Globus pallidus (tissue), 1 donor: ENCODE measurements at regions not wholly inside any gene's neighbourhood (a gene's known extent, or its start where the extent isn't known, plus 50 kb on each side); places are given as distances from the start of the nearest gene placed in this dataset.
"Not testable (repeated sequence)": the region's sequence is repeated elsewhere in the genome, so short reads cannot be mapped to it uniquely, and the experiment has no call there.

Source experiments
- DNase-seq: peaks from one replicate; pipeline ENCODE4 v3.0.0-alpha.2; 2015; ENCODE audit warnings: low spot score

DNA sequence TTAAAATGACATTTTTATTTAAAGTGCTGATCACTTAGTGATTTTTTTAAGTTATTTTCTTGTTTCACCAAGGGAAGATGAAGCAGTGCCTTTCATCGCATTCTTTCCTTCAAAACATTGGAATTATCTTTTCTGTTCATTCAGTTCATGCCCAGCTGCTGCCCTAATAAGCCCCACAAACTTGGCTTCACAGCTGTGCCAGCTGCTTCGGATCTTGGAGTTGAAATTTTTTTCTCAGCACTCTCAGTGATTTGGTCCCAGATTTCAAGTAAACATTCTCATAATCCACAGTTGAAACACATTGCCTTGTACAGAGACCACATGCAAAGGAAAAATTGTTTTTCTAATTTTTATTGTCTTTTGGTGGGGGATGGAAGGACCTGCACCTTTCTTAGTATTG is 353.3 kb upstream of the LRP1B start:
- DNase-seq = no peak

- no peak for DNase-seq
Observed at GRCh38 chr2:142483653-142484052, 352.8 kb upstream of the LRP1B start.

DNA sequence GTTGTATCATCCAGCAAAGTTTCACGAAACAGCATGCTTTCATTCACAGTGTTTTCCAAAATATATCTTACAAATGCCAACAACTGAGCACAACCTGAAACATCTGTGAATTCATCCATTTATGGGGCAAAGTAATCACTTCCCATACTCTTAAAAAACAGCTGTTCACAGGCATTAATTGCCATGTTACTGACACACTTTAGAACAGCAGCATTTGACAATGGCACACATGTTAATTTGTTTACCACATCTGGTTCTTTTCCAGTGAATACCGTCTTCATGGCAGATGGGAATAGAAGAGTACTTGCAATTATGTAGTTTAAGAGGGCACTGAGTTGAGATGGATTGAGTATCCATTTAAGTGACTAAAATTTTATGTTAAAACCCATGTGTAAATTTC is 347.4 kb upstream of the LRP1B start:
- no peak for DNase-seq

- no peak for DNase-seq
Observed at GRCh38 chr2:142472382-142472781, 341.6 kb upstream of the LRP1B start.

- no peak for DNase-seq
Observed at GRCh38 chr2:142467321-142467720, 336.5 kb upstream of the LRP1B start.

DNA sequence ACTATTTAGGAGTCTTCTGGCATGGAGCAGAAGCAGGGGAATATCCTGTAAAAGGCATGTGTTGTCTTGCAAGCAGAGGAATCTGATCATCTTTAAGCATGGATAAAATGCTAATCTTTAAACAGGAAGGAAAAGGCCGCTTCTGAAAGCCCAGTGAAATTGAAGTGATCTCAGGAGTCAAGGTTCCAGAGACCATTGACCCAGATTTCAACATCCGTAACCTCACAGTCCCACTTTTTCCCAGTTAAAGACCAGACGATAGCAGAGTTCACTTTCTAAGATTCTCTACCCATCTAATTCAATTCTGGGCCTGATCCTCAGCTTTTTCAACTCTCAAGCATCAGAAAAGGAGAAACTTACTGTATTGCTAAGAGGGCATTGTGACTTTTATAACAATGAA is 332.2 kb upstream of the LRP1B start:
- DNase-seq = no peak

DNA sequence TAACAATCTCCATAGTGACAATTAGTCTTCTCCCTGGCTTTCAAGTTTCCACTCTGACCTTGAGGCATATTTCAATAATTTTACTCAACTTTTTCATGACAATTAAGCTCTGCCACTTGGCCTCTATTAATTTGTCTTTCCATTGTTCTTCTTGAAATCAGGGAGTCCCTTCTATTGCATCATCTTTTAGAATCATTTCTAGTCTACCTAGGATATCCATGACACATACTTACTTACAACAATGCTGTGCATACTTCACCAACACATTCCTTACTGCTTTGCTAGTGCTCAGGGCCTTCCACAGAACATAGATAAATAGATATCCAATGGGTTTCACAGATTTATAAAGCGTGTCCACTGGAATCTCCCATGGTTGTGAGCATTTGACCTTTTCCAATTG is 331.5 kb upstream of the LRP1B start:
- no peak for DNase-seq

DNA sequence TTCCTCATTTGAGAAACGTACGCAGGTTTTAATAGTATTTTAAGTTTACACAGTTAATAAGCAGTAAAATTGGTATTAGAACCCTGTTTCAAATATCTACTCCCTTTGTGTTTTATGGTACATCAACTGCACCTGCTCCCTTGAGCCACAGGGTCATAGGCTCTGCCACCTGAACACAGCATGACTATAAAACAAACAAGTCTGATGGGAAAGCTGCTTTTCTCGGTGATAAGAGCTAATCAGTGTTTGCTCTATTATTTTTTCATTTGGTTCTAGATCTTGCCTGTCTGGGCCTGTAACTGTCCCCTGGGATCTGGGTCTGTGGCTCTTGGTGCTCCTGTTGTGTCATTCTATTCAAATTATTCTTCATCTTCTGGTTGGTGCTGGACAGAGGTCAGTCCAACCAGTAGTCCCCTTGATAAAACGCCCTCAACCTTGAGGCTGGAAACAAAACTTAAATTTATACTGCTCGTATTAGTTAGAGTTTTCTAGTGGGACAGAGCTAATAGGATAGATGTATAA is 314.8 kb upstream of the LRP1B start:
- no peak for DNase-seq

DNA sequence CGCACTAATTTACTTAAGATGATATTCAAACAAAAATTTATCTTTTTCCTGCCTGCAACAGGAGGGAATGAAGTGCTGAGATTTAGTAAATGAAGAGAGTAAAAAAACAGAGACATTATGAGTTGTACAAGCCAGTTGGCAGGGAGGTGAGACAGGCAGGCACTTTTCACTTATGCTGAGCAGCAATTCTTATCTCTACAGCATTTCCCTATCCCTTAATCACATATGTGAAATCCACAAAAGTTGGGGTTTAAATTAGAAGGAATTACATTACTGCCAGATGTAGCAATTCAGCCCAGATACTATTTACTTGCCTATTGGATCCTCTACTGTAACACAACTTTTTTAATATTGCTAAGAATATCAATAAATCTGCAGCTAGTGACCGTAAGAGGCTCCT is 314.2 kb upstream of the LRP1B start:
- no peak for DNase-seq

GRCh38 chr2:142435847-142436246 is 305.0 kb upstream of the LRP1B start:
- no peak for DNase-seq

GRCh38 chr2:142426064-142426463 is 295.2 kb upstream of the LRP1B start:
- no peak for DNase-seq

DNA sequence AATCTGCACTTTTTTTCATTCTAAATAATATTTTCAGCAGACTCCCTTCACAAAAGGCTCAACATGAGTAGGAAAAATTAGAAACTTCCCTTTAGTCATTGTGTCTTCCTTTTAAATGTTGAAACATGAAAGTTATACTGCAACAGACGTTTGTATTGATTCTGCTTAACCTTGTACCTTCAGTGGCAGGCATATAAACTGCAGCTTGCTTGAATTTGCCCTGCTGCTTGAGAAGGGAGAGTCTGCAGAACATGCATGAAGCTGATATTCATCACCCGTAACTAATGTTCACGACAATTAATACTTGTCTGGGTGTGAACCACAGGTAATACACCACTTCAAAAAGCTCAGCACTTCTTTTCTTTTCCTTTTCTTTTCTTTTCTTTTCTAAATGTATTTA is 294.7 kb upstream of the LRP1B start:
- no peak for DNase-seq

DNA sequence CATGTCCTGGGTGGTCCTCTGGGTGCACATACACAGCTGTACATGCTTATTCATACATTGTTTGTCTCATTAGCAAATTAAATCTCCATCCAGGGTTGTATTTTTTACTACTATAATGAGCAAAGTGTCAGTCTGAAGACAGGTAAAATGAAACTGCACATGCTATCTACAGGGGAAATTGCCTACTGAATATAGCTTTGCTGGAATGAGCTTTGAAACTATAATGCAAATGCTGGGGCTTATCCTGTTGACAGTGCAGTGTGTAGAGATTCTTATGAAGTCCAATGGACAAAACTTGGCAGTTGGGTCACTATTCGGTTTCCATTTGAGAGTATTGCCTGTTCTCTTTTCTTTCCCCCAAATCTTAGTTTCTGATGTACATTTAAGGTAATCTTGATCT is 292.8 kb upstream of the LRP1B start:
- DNase-seq = no peak

GRCh38 chr2:142422769-142423168 is 292.0 kb upstream of the LRP1B start:
- DNase-seq = no peak

DNA sequence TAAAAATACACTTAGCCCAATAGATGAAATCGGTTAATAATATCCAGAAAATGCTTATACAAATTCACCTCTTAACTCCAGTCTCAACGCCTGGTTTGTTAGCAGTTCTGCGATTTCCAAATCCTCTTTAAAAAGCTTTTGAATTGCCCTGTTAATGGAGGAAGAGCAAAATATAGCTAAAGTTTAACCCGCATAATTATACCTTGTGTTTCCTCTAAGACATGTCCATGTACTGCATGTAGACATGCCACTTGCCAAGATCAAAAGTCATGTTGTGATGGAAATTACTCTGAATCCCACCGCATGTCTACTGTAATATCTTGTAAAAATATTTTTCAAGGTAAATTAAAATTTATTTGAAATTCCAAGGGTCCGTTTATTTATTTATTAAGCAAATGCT is 291.2 kb upstream of the LRP1B start:
- no peak for DNase-seq

- DNase-seq = not testable (repeated sequence)
Observed at GRCh38 chr2:142418699-142419098, 287.9 kb upstream of the LRP1B start.

DNA sequence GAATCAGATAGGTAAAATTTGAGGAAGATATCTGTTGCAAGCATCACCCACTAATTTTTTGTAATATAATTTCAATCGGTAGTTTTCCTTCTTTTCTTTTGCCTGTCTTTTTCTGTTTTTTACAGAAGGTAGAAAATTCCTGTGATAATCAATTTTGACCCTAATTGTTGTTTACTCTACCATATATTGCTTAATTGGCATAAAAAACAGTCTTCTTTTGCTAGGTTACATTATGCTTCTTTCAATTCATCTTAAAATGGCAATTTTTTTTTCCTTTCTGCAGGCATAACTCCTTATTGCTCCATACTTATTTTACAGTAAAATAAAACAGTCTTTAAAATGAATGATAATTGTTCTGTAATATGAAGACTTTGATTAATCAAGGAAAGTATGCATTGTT is 286.2 kb upstream of the LRP1B start:
- DNase-seq = no peak

GRCh38 chr2:142415461-142415860 is 284.6 kb upstream of the LRP1B start:
- no peak for DNase-seq

DNA sequence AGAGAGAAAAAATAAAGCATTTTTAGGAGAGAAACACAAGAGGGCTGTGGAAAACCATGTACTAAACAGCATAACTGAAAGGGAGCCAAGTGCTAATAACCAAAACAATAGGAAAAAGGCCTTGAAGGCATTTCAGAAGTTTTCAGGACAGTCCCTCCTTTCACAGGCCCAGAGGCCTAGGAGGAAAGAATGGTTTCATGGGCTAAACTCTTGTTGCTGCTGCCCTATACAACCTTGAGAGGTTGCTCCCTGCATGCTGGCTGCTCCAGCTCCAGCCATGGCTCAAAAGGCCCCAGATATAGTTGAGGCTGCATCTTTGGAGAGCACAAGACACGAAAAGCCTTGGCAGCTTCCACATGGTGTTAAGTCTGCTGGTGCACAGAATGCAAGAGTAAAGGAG is 267.4 kb upstream of the LRP1B start:
- DNase-seq = no peak

DNA sequence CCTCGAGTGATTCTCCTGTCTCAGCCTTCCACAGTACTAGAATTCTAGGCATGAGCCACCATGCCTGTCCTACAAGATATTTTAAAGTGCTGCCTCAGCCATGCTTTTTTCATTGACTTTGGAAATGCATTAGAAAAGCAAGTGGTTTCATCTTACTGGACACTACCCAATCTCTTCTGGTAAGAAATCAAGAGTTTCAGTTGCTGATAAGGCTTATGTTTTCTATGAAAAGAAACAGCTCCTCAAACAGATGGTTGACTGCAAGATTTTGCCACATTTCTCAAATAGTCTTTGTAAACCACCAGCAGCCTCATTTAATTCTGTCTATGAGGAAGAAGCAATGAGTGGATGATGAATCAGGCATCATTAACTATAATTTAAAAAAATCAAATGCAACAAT is 264.5 kb upstream of the LRP1B start:
- no peak for DNase-seq

DNA sequence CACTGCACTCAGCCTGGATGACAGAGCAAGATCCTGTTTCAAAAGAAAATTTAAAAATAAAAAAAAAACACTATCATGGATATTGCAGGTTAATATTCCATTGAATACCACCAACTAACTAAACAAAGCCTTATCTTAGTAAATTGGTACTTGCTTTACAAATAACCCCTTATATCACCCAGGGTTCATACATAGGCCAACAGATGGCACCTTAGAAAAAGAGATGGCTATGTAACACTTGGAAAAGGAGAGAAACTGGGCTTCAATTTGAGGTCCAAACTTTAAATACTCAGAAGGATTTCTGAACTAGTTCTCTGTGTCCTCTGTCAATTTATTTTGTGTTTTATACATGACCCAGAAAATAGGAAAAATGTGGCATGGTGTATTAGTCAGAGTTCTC is 249.6 kb upstream of the LRP1B start:
- no peak for DNase-seq

DNA sequence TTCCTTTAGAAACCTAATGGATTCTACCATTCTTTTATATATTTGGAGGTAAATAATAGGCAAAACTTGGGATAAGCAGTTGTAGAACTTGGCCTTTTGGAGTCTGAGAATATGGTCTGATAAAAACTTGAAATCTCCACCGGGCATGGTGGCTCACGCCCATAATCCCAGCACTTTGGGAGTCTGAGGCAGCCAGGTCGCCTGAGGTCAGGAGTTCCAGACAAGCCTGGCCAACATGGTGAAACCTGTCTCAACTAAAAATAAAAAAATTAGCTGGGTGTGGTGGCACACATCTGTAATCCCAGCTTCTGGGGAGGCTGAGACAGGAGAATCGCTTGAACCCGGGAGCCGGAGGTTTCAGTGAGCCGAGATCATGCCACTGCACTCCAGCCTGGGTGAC is 231.3 kb upstream of the LRP1B start:
- DNase-seq = not testable (repeated sequence)

DNA sequence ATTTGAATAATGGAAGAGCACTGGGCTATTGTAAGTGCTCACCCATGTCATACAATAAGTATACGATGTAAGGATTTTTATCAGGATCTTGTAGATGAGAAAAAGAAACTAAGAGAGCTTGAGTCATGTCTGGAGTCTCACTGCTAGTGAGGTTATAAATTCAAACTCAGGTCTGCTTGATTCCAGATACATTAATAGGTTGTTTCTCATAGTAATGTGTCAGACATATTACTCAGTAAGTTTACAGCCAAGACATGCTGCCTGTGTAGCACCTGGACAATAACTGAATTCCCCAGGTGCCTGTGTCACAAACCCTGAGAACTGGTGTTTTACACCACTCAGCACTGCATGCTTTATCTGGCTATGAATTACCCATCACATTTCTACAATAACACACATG is 216.9 kb upstream of the LRP1B start:
- no peak for DNase-seq

DNA sequence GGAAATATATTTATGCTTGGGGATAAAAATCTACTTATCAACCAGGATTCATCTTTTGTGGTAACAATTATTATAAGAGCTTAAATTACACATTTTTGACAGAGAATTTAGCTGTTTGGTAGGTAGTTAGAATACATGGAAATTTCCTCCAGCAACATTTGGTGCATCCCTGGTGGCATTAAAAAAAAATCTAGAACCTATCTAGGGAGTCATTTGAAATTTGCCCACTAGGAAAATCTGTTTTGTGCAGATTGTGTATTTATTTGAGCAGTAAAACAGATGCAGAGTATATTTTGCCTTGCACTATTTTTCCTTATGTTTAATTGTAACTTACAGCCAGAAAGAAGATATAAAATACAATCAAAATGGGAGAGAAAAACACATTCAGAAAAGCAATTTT is 208.4 kb upstream of the LRP1B start:
- DNase-seq = no peak

- no peak for DNase-seq
Observed at GRCh38 chr2:142332196-142332595, 201.4 kb upstream of the LRP1B start.
